Muscle layer of colon (tissue), 2 donors: ENCODE measurements at regions not wholly inside any gene's neighbourhood (a gene's known extent, or its start where the extent isn't known, plus 50 kb on each side); places are given as distances from the start of the nearest gene placed in this dataset.

Source experiments
- H3K27ac ChIP-seq: one replicate; pipeline ENCODE4 v1.7.0; 2013; ENCODE audit warnings: low read depth, mild to moderate bottlenecking, low read length, moderate library complexity
- H3K27me3 ChIP-seq, 2 donors: one replicate each; pipeline ENCODE4 v1.7.0; 2013; ENCODE audit warnings: low read length in 2 of 2, mild to moderate bottlenecking in 2 of 2; ENCODE audit not compliant: insufficient read depth in 2 of 2, control insufficient read depth in 1 of 2
- H3K36me3 ChIP-seq: one replicate; pipeline ENCODE4 v1.7.0; 2013; ENCODE audit warnings: mild to moderate bottlenecking, low read length; ENCODE audit not compliant: insufficient read depth
- H3K4me1 ChIP-seq: one replicate; pipeline ENCODE4 v1.7.0; 2013; ENCODE audit warnings: mild to moderate bottlenecking, low read length; ENCODE audit not compliant: insufficient read depth
- H3K4me3 ChIP-seq, 2 donors: one replicate each; pipeline ENCODE4 v1.7.0; 2013; ENCODE audit warnings: low read length in 2 of 2, low read depth in 1 of 2, mild to moderate bottlenecking in 1 of 2, moderate library complexity in 1 of 2
- H3K9ac ChIP-seq: one replicate; pipeline ENCODE4 v1.7.0; 2013; ENCODE audit warnings: low read length
- H3K9me3 ChIP-seq: one replicate; pipeline ENCODE4 v1.7.0; 2013; ENCODE audit warnings: mild to moderate bottlenecking, low read length
- donor health status: abdominal sarcoma.
- donor health status: Adenocarcinoma of cecum.

DNA sequence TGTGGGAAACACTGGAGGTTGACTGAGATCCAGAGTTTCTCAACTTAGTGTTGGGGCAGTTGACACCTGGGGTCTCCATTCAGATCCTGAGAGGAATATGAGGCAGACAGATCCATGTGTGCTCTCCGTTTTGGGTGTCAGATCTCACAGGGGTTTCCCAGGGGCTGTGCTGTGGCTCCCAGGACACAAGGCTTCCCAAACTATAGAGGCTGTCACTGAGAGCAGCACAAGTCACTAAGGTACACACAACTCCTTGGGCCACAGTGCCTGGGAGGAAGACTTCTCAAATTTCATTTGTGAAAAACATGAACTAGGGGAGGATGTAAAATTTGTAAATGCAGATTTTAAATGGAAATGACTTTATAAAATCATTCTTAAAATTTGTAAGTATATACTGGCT, 363.6 kb downstream of the FBXO8 start:
- H3K4me3 ChIP-seq = no peak overlapping the region
- H3K27me3 ChIP-seq = no peaks in the 10 kb centered on the region
- no peak overlapping the region for H3K27ac ChIP-seq
- no peaks in the 10 kb centered on the region for H3K36me3 ChIP-seq
- H3K9me3 ChIP-seq = no peaks in the 10 kb centered on the region
- H3K9ac ChIP-seq = no peak overlapping the region
- peaks cover 48% of the 10 kb centered on the region for H3K4me1 ChIP-seq

DNA sequence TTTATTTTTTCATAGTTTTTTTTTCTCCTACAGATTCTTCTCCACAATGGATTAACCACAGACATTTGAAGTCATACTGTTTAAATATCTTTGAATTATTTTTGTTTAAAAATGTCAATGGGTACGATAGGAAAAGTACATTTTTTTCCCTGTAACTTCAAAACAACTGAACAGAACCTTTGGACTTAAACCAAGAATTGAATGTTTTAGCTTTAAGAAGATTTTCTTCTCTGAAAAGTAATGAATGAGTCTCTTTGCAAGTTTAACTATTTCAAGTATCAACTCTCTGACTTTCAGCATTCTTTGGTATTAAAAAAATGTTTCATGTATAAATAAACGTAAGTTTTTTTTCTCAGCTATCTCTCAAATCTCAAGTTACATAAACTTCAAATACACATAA, 364.3 kb downstream of the FBXO8 start:
- Histone ChIP-seq H3K9me3 (no peaks in the 10 kb centered on the region), H3K4me3 (no peak overlapping the region), H3K9ac (no peak overlapping the region), H3K36me3 (no peaks in the 10 kb centered on the region), H3K27me3 (no peaks in the 10 kb centered on the region), H3K4me1 (peaks cover 41% of the 10 kb centered on the region), H3K27ac (no peak overlapping the region)

DNA sequence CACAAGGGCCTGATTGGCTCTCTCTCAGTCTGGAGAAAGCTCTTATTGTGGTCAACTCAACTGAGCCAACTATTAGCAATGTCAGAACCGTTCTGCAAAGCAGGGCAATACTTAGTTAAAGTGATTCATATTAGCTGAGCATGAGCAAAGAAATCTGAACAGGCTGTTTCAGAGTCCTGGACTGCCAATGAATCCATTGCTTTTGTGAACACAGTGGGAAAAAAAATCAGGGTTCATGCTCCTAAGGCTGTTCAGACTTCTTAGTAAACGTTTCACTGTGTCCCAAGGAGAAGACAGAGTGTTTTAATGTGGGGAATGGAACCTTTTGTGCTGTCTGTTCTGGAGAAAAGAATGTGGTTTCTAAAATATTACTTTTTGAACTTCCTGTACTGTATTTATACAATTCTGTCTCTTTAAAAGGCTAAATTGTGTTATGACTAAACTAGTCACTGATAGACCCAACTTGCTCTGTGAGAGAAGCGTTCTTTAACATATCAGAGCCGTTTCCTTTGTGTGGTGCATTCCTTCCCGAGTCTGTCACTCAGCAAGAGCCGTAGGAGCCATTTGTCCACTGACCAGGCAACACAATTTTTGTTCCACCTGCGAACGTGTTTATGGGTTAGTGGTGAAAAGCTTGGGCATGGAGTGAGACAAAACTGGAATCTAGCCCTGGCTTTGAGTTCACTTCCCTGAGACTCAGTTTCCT, 366.1 kb downstream of the FBXO8 start:
- H3K9me3 ChIP-seq = no peaks in the 10 kb centered on the region
- H3K9ac ChIP-seq = no peak overlapping the region
- no peaks in the 10 kb centered on the region for H3K36me3 ChIP-seq
- H3K27ac ChIP-seq = peak overlapping the region; percentile 54
- peaks cover 34% of the 10 kb centered on the region for H3K4me1 ChIP-seq
- H3K27me3 ChIP-seq = no peaks in the 10 kb centered on the region
- no peak overlapping the region for H3K4me3 ChIP-seq

DNA sequence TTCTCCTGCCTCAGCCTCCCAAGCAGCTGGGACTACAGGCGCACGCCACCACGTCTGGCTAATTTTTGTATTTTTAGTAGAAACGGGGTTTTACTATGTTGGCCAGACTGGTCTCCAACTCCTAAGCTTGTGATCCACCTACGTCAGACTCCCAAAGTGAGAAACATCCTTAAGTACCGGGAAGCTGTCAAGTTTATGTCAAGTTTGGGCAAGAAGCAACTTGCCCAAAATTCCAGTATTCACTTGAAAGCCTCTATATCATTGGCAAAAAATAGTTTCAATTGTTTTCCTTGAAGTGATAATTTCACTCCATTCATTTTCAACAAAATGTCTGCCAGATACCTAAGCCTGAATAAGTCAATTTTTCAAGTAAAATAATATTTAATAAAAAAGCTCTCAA, 370.0 kb downstream of the FBXO8 start:
- H3K36me3 ChIP-seq = no peaks in the 10 kb centered on the region
- H3K9ac ChIP-seq = no peak overlapping the region
- H3K4me3 ChIP-seq = no peak overlapping the region
- H3K27ac ChIP-seq = no peak overlapping the region
- H3K27me3 ChIP-seq = no peaks in the 10 kb centered on the region
- peaks cover 17% of the 10 kb centered on the region for H3K4me1 ChIP-seq
- H3K9me3 ChIP-seq = no peaks in the 10 kb centered on the region

DNA sequence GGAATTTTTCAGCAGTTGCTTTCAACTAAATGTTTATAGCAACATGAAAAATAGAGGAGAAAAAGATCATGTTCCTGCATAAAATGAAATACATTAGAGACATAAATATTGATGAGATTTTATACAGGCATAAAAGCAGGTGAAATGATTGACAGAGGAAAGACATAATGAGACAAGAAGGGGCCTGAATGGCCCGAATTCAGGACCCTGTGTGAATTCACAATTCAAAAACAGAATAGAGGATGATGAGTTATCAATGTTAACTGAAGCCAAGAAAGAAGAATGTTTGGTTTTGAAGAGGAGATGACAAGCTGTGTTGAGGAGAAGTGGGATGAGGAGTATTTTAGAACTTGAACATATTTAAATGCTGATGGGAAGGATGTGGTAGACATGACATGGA, 371.1 kb downstream of the FBXO8 start:
- Histone ChIP-seq H3K36me3 (no peaks in the 10 kb centered on the region), H3K9ac (no peak overlapping the region), H3K4me3 (no peak overlapping the region), H3K4me1 (peaks cover 10% of the 10 kb centered on the region), H3K9me3 (no peaks in the 10 kb centered on the region), H3K27me3 (no peaks in the 10 kb centered on the region), H3K27ac (no peak overlapping the region)

DNA sequence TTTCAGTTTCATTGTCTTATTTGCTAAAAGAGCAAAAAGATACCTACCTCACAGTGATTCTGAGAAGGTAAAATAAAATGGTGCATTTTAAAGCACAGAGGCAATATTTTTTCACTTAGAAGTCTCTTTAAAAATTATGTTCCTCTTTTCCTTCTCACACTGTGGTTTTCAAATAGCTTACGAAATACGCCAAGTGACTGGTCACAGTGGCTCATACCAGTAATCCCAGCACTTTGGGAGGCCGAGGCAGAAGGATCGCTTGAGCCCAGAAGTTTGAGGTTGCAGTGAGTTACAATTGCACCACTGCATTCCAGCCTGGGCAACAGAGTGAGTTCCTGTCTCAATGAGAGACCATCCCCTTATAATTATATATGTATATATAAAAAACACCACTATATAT, 372.6 kb downstream of the FBXO8 start:
- Histone ChIP-seq H3K4me3 (no peak overlapping the region), H3K27ac (no peak overlapping the region), H3K27me3 (no peaks in the 10 kb centered on the region), H3K9ac (no peak overlapping the region), H3K4me1 (no peaks in the 10 kb centered on the region), H3K36me3 (no peaks in the 10 kb centered on the region), H3K9me3 (no peaks in the 10 kb centered on the region)

DNA sequence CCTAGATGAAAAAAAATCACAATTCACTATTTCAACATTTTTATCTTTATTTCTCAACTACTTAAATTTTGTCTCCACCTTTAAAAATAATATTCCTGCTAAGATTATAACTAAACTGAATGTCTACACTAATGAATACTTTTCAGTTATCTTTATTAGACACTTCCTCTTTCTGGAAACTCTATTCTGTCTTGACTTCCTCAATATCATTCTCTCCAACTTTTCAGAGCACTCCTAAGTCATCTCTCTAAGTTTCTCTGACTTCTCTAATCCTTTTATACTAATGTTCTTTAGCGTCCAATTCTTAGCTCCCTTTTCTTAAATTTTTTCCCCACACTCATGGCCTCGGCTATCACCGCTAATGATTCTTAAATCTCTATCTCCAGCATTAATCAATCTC, 374.2 kb downstream of the FBXO8 start:
- no peak overlapping the region for H3K9ac ChIP-seq
- no peak overlapping the region for H3K27ac ChIP-seq
- no peaks in the 10 kb centered on the region for H3K4me1 ChIP-seq
- no peaks in the 10 kb centered on the region for H3K36me3 ChIP-seq
- no peaks in the 10 kb centered on the region for H3K9me3 ChIP-seq
- H3K27me3 ChIP-seq = no peaks in the 10 kb centered on the region
- no peak overlapping the region for H3K4me3 ChIP-seq

DNA sequence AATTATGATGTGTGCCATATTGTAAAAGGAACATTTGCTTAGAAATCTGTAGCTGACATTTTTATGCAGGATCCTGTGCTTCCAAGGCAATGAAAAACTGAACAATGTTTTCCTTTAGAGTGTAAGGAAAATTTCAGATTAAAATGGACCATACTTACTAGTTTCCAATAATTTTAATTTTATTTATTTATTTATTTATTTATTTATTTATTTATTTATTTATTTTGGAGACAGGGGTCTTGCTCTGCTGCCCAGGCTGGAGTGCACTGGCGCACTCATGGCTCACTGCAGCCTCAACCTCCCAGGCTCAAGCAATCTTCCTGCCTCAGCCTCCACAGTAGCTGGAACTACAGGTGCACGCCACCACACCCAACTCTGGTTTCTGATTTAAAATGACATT, 369.8 kb upstream of the HAND2 start:
- no peaks in the 10 kb centered on the region for H3K9me3 ChIP-seq
- no peaks in the 10 kb centered on the region for H3K4me1 ChIP-seq
- H3K27me3 ChIP-seq = no peaks in the 10 kb centered on the region
- H3K27ac ChIP-seq = no peak overlapping the region
- H3K4me3 ChIP-seq = no peak overlapping the region
- H3K36me3 ChIP-seq = no peaks in the 10 kb centered on the region
- no peak overlapping the region for H3K9ac ChIP-seq

DNA sequence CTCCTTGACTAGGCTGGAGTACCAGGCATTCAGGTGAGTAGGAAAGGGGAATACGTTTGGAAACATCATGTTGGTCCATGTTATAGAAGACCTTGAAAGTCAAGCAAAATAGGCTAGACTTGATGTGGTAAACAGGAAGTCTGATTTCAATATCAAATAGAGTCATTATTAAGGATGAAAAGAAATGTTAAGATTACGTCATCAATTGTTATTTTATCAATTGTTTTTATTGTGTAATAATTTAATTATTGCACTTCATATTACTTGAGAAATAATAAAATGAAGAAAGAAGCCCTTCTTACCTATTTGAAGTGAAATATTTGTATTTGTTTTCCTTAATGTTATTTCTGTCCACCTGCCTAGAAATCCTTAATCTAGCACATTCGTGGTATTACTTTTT, 361.0 kb upstream of the HAND2 start:
- H3K9ac ChIP-seq = no peak overlapping the region
- H3K4me3 ChIP-seq = no peak overlapping the region
- H3K9me3 ChIP-seq = no peaks in the 10 kb centered on the region
- no peaks in the 10 kb centered on the region for H3K4me1 ChIP-seq
- H3K27ac ChIP-seq = no peak overlapping the region
- no peaks in the 10 kb centered on the region for H3K36me3 ChIP-seq
- no peaks in the 10 kb centered on the region for H3K27me3 ChIP-seq

DNA sequence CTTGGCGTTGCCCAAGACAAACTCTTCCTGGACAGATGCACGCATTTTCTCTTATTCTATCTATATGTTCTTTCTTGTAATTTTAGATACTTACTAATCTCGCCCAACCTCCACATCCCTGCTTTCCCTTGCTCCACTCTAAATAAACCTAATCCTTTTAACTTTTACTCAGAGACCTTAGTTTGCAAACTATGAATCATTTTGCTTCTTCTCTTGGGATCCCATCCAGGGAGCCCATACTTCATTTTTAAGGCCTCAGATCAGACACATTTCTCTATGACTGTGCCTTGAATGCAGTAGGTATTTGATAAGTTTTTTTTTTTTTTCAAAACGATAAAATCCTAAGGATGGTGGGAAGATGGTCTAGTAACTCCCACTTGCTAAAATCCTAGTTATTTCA, 353.8 kb upstream of the HAND2 start:
- Histone ChIP-seq H3K9ac (no peak overlapping the region), H3K4me1 (no peaks in the 10 kb centered on the region), H3K36me3 (no peaks in the 10 kb centered on the region), H3K9me3 (no peaks in the 10 kb centered on the region), H3K4me3 (no peak overlapping the region), H3K27ac (no peak overlapping the region), H3K27me3 (no peaks in the 10 kb centered on the region)

DNA sequence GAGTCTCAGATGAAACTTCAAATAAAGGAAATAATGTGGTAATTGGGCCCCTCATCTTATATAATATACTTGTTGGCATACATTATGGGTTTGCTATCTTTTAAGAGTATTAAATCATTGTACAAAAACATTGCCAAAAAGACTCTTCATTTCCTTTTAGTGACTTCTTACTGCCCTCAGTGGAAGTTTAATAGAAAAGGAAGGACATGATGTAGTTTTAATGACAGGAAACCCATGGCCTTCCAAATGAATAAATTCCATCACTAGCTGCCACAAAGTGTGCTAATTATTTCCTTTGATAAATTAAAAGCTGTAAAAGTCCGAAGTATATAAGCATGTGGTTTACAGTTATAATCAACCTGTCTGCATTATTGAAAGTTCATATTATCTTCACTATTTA, 350.9 kb upstream of the HAND2 start:
- H3K27ac ChIP-seq = no peak overlapping the region
- no peaks in the 10 kb centered on the region for H3K9me3 ChIP-seq
- no peaks in the 10 kb centered on the region for H3K4me1 ChIP-seq
- no peak overlapping the region for H3K4me3 ChIP-seq
- H3K36me3 ChIP-seq = no peaks in the 10 kb centered on the region
- no peak overlapping the region for H3K9ac ChIP-seq
- no peaks in the 10 kb centered on the region for H3K27me3 ChIP-seq

DNA sequence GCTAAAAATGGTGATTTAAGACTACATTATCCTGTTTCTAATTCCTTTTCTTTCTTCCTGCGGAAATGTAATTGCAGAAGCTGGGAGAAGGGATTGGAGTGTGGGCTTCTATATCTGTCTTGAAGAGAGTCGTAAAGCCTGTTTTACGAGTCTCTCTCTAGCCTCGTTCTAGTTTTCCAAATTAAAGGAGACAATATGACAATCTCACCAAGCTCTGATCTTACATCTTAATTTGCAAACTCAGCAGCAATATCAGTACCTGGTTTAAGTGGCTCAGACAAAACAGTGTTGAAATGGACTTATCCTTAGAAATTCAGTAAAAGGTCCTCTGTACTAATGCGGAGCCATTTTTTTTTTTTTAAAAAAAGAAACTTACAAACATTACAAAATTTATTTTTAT, 349.5 kb upstream of the HAND2 start:
- H3K9ac ChIP-seq = no peak overlapping the region
- no peak overlapping the region for H3K27ac ChIP-seq
- no peak overlapping the region for H3K4me3 ChIP-seq
- H3K9me3 ChIP-seq = no peaks in the 10 kb centered on the region
- no peaks in the 10 kb centered on the region for H3K27me3 ChIP-seq
- no peaks in the 10 kb centered on the region for H3K36me3 ChIP-seq
- no peaks in the 10 kb centered on the region for H3K4me1 ChIP-seq
